Esophagus muscularis mucosa (tissue), 4 donors: ENCODE measurements at regions not wholly inside any gene's neighbourhood (a gene's known extent, or its start where the extent isn't known, plus 50 kb on each side); places are given as distances from the start of the nearest gene placed in this dataset.

Experiments
- DNase-seq: peaks from one replicate; pipeline ENCODE4 v3.0.0-alpha.2; 2017; ENCODE audit errors: extremely low spot score
- H3K27ac ChIP-seq, 4 donors: fragments of 200-600 bp; sonication (generic); replicated peaks in 1 of 4; 1 replicate in 3 of 4; 2 replicates in 1 of 4; pipeline ENCODE4 v1.5.1; 2016 to 2019; ENCODE audit warnings: mild to moderate bottlenecking in 1 of 4
- H3K27me3 ChIP-seq, 4 donors: fragments of 200-600 bp; sonication (generic); one replicate each; pipeline versions ENCODE4 v1.5.1 to v1.6.0; 2016 to 2019
- H3K36me3 ChIP-seq, 4 donors: fragments of 200-600 bp; sonication (generic); one replicate each; pipeline ENCODE4 v1.5.1; 2016 to 2019
- H3K4me1 ChIP-seq, 4 donors: fragments of 200-600 bp; sonication (generic); one replicate each; pipeline ENCODE4 v1.5.1; 2016 to 2019
- H3K4me3 ChIP-seq, 4 donors: fragments of 200-600 bp; sonication (generic); 1 replicate in 2 of 4; 2 replicates in 2 of 4; pipeline ENCODE4 v1.5.1; 2016 to 2019; ENCODE audit warnings: mild to moderate bottlenecking in 4 of 4, moderate library complexity in 1 of 4
- H3K9me3 ChIP-seq, 4 donors: fragments of 200-600 bp; sonication (generic); 1 replicate in 3 of 4; 2 replicates in 1 of 4; pipeline ENCODE4 v1.5.1; 2016 to 2019
- EP300 ChIP-seq: sonication (generic); formaldehyde crosslinking; IDR thresholded peaks from one replicate; pipeline ENCODE4 v1.6.1; 2017; ENCODE audit warnings: antibody characterized with exemption
- POLR2A ChIP-seq: fragments of 450-650 bp; IDR thresholded peaks from one replicate; pipeline ENCODE4 v1.6.1; 2017; ENCODE audit warnings: antibody characterized with exemption, moderate library complexity, mild to moderate bottlenecking, low read depth
- POLR2AphosphoS5 ChIP-seq, 2 donors: sonication (generic); formaldehyde crosslinking; IDR thresholded peaks; one replicate each; pipeline ENCODE4 v1.6.1; 2017; ENCODE audit warnings: antibody characterized with exemption in 2 of 2
- WGBS: methylation state at CpG from one replicate; pipeline ENCODE4 v1.1.5; 2018; 5-methylcytosine and 5-hydroxymethylcytosine counted together
- intact Hi-C: fragments of 100-400 bp; cut with DNase I; formaldehyde crosslinking; loops from one replicate; pipeline ENCODE4 v1.15.1; 2023
- TF ChIP-seq, protein P1 (sequence below), 3 experiments: fragments of 200-600 bp in 2 of 3; fragments of 450-650 bp in 1 of 3; sonication (generic) in 2 of 3; IDR thresholded peaks; one replicate each; pipeline ENCODE4 v1.5.1; 2017 to 2019; ENCODE audit warnings: antibody characterized with exemption in 3 of 3, mild to moderate bottlenecking in 2 of 3, moderate library complexity in 1 of 3

DNA sequence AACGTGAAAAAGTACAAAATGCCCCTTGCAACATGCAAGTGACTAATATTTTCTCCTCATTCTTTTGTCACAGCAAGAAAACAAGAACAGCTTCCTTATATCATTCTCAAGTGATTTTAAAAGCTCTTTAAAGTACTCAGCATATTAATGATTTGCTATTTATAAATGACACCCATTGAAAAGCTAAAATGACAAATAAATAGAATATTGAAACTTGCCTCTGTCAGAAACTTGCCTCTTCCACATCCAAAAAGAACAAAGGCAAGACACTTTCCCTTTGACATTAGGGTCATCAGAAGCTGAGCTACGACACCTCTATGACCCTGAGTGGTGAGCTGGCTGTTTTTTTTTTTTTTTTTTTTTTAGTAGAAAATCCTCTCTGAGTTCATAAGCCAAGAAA lies 339.6 kb upstream of the ITGA1 start:
- Histone ChIP-seq H3K27me3 (no peaks in the 10 kb centered on the region), H3K27ac (no peak overlapping the region), H3K36me3 (no peaks in the 10 kb centered on the region), H3K4me3 (no peak overlapping the region), H3K9me3 (no peaks in the 10 kb centered on the region), H3K4me1 (peaks cover 0 to 11% (median 0%) of the 10 kb centered on the region in 4 donors)
- 62% methylated on average over 2 of the region's 2 CpGs for WGBS
- no peak for DNase-seq
- TF ChIP-seq EP300, result no peak
- TF ChIP-seq POLR2AphosphoS5 (IDR thresholded peaks at IDR 0.05), result no peak
- no peak for TF ChIP-seq POLR2A
- TF ChIP-seq, protein P1, sequence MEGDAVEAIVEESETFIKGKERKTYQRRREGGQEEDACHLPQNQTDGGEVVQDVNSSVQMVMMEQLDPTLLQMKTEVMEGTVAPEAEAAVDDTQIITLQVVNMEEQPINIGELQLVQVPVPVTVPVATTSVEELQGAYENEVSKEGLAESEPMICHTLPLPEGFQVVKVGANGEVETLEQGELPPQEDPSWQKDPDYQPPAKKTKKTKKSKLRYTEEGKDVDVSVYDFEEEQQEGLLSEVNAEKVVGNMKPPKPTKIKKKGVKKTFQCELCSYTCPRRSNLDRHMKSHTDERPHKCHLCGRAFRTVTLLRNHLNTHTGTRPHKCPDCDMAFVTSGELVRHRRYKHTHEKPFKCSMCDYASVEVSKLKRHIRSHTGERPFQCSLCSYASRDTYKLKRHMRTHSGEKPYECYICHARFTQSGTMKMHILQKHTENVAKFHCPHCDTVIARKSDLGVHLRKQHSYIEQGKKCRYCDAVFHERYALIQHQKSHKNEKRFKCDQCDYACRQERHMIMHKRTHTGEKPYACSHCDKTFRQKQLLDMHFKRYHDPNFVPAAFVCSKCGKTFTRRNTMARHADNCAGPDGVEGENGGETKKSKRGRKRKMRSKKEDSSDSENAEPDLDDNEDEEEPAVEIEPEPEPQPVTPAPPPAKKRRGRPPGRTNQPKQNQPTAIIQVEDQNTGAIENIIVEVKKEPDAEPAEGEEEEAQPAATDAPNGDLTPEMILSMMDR (IDR thresholded peaks at IDR 0.05), result no peak
- intact Hi-C loops, result no loop called here

DNA sequence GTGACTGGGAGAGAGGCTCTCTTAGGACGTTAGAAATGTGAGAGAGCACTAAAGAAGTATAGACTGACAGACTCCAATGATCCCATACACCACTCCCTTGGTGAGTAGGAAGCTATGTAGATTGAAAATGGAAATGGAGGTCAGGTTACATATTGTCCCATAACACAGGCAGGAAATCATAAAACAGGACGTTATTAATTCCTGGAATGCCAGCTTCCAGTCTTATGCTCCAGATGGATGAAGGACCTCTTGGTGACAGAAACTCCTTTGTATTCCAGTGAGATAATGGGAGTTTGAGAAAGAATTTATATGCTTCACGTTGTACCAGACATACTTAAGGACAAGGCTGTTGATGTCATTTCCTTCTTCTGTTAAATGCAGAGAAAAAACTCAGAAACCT lies 338.2 kb upstream of the ITGA1 start:
- Histone ChIP-seq H3K4me3 (no peak overlapping the region), H3K27me3 (no peaks in the 10 kb centered on the region), H3K4me1 (peaks cover 0 to 11% (median 0%) of the 10 kb centered on the region in 4 donors), H3K9me3 (no peaks in the 10 kb centered on the region), H3K36me3 (no peaks in the 10 kb centered on the region), H3K27ac (no peak overlapping the region)
- 42% methylated on average over 3 of the region's 3 CpGs for WGBS
- TF ChIP-seq, protein P1 (IDR thresholded peaks at IDR 0.05), result no peak
- TF ChIP-seq POLR2A, result no peak
- TF ChIP-seq EP300, result no peak
- TF ChIP-seq POLR2AphosphoS5 (IDR thresholded peaks at IDR 0.05), result no peak
- no peak for DNase-seq
- intact Hi-C loops, result no loop called here

DNA sequence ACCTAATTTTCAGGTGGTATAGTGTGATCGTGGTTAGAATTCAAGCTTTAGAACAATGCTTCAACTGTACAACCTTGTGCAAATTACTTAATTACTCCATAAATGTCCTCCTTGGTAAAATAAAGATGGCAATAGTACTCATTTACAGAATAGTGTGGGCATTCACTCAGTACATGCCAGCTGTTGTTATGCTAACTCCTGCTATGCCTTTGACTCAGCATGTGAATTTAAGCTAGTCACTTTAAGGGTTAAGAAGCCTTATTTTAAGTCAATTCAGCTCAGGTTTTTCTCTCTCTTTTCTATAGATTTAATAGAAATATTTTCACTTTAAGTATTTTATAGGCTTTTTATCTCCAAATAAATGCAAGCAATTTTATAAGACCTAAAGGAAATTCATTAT lies 335.6 kb upstream of the ITGA1 start:
- DNase-seq, result no peak
- Histone ChIP-seq H3K4me3 (no peak overlapping the region), H3K4me1 (peaks cover 0 to 11% (median 0%) of the 10 kb centered on the region in 4 donors), H3K27me3 (no peaks in the 10 kb centered on the region), H3K9me3 (no peaks in the 10 kb centered on the region), H3K27ac (no peak overlapping the region), H3K36me3 (no peaks in the 10 kb centered on the region)
- intact Hi-C loops, result no loop called here
- TF ChIP-seq POLR2A (no peak), POLR2AphosphoS5 (IDR thresholded peaks at IDR 0.05) (no peak), EP300 (no peak)
- TF ChIP-seq, protein P1 (IDR thresholded peaks at IDR 0.05), result no peak
- 84% methylated on average over 1 of the region's 1 CpG for WGBS

DNA sequence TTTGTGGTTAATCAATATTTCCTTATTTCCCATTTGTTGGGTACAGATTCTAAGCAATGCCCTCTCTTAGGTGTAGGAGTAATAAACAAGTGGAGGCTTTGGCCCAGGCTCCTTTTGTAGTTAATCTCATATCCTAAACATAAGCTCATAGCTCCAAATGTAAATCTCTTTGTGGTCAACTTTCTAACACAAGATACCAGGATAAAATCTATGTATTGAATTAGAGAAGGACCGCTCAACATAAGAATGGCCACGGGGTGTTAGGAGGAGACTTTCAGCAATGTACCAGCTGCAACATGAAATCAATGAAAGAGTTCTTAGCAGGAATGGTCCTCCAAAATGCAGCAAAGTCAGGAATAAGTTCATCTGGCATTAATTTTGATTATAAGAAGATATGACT lies 334.5 kb upstream of the ITGA1 start:
- intact Hi-C loops, result no loop called here

DNA sequence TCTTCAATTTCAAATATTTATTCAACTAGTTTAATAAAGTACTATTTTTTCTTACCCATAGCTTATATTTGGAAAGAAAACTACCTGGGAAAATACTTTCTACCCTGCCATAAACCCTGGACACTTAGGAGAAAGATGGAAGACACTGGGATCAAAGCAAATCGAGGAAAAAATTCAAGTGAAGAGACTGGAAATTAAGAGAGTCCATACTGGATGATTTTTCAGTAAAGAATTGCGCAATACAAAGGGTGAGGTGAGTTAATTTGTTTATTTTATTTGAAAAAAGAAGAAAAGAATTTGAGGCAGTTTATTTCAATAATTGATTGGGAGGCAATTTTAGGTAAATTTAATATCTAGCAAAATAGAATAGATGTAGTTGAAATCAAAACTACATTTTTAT lies 331.8 kb upstream of the ITGA1 start:
- no peak for TF ChIP-seq POLR2A
- TF ChIP-seq, protein P1 (IDR thresholded peaks at IDR 0.05), result no peak
- no peak for TF ChIP-seq EP300
- no peak for TF ChIP-seq POLR2AphosphoS5 (IDR thresholded peaks at IDR 0.05)
- 95% methylated on average over 2 of the region's 2 CpGs for WGBS
- Histone ChIP-seq H3K27ac (no peak overlapping the region), H3K4me3 (no peak overlapping the region), H3K9me3 (no peaks in the 10 kb centered on the region), H3K4me1 (no peaks in the 10 kb centered on the region), H3K27me3 (no peaks in the 10 kb centered on the region), H3K36me3 (no peaks in the 10 kb centered on the region)
- DNase-seq, result no peak
- intact Hi-C loops, result no loop called here

More for the DNA sequence above, 334.5 kb upstream of the ITGA1 start:
- 86% methylated on average over 2 of the region's 2 CpGs for WGBS
- Histone ChIP-seq H3K9me3 (no peaks in the 10 kb centered on the region), H3K4me3 (no peak overlapping the region), H3K36me3 (no peaks in the 10 kb centered on the region), H3K27me3 (no peaks in the 10 kb centered on the region), H3K4me1 (peaks cover 0 to 10% (median 0%) of the 10 kb centered on the region in 4 donors), H3K27ac (no peak overlapping the region)
- no peak for TF ChIP-seq POLR2A
- no peak for TF ChIP-seq EP300
- TF ChIP-seq, protein P1 (IDR thresholded peaks at IDR 0.05), result no peak
- TF ChIP-seq POLR2AphosphoS5 (IDR thresholded peaks at IDR 0.05), result no peak
- DNase-seq, result no peak
